Neural progenitor cell (in vitro differentiated cells): ENCODE measurements at regions not wholly inside any gene's neighbourhood (a gene's known extent, or its start where the extent isn't known, plus 50 kb on each side); places are given as distances from the start of the nearest gene placed in this dataset.

Source experiments
- EZH2 ChIP-seq: fragments of 200-600 bp; sonication (generic); IDR thresholded peaks from 2 replicates; pipeline ENCODE4 v1.6.1; 2017; ENCODE audit warnings: antibody characterized with exemption, mild to moderate bottlenecking, moderate library complexity
- EZH2phosphoT487 ChIP-seq: fragments of 200-600 bp; sonication (generic); IDR thresholded peaks from 2 replicates; pipeline ENCODE4 v1.6.1; 2017; ENCODE audit warnings: antibody characterized with exemption
- TF ChIP-seq, protein P1 (sequence below): fragments of 200-600 bp; sonication (generic); IDR thresholded peaks from 2 replicates; pipeline ENCODE4 v1.5.1; 2017; ENCODE audit warnings: antibody characterized with exemption, mild to moderate bottlenecking

DNA sequence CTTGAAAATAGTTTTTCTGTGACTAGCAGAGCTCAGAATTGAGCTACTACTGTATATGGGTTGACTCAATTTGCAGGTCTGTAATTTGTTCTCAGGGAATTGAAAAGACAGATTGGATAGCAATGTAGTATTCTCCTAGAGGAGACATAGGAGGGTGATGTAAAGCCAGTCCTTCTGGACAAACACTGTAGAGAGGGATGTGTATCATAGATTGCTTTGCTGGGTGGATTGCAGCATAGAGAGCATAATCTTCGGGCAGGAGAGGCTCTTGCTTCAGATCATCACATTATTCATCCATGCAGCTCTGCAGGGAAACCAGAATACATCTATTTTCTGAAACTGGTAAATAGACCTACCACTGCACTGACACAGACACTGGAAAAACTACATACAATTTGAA lies 1110.5 kb downstream of the RAPGEF2 start:
- TF ChIP-seq, protein P1, sequence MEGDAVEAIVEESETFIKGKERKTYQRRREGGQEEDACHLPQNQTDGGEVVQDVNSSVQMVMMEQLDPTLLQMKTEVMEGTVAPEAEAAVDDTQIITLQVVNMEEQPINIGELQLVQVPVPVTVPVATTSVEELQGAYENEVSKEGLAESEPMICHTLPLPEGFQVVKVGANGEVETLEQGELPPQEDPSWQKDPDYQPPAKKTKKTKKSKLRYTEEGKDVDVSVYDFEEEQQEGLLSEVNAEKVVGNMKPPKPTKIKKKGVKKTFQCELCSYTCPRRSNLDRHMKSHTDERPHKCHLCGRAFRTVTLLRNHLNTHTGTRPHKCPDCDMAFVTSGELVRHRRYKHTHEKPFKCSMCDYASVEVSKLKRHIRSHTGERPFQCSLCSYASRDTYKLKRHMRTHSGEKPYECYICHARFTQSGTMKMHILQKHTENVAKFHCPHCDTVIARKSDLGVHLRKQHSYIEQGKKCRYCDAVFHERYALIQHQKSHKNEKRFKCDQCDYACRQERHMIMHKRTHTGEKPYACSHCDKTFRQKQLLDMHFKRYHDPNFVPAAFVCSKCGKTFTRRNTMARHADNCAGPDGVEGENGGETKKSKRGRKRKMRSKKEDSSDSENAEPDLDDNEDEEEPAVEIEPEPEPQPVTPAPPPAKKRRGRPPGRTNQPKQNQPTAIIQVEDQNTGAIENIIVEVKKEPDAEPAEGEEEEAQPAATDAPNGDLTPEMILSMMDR: no peak
- TF ChIP-seq EZH2phosphoT487: no peak
- TF ChIP-seq EZH2: no peak
